Mesenchymal stem cell (in vitro differentiated cells and primary cell): ENCODE measurements at regions not wholly inside any gene's neighbourhood (a gene's known extent, or its start where the extent isn't known, plus 50 kb on each side); places are given as distances from the start of the nearest gene placed in this dataset.
A peak's percentile ranks its signal among the peaks of the same experiment; 100 is the strongest.

Experiments used
- DNase-seq: peaks from one replicate; pipeline ENCODE4 v3.0.0-alpha.2; 2013
- H2AFZ ChIP-seq: one replicate; pipeline ENCODE4 v1.6.1; 2013; ENCODE audit warnings: low read depth, mild to moderate bottlenecking, control low read depth, inconsistent platforms, low read length, moderate library complexity
- H2AK5ac ChIP-seq: 2 replicates; pipeline ENCODE4 v1.6.1; 2013; ENCODE audit warnings: low read length, moderate library complexity, mild to moderate bottlenecking, inconsistent platforms; ENCODE audit not compliant: severe bottlenecking
- H2BK120ac ChIP-seq: one replicate; pipeline ENCODE4 v1.6.1; 2013; ENCODE audit warnings: low read depth, mild to moderate bottlenecking, inconsistent platforms, low read length, moderate library complexity
- H2BK12ac ChIP-seq, 2 experiments: one replicate each; pipeline ENCODE4 v1.6.1; 2013; ENCODE audit warnings: inconsistent platforms in 2 of 2, low read length in 2 of 2, mild to moderate bottlenecking in 2 of 2, moderate library complexity in 2 of 2, control low read depth in 1 of 2
- H2BK15ac ChIP-seq: one replicate; pipeline ENCODE4 v1.6.1; 2013; ENCODE audit warnings: mild to moderate bottlenecking, low read depth, inconsistent platforms; ENCODE audit not compliant: poor library complexity, severe bottlenecking
- H2BK5ac ChIP-seq: 2 replicates; pipeline ENCODE4 v1.6.1; 2013; ENCODE audit warnings: low read depth, mild to moderate bottlenecking, low read length, control low read depth, inconsistent platforms; ENCODE audit not compliant: poor library complexity, severe bottlenecking
- H3K14ac ChIP-seq, 2 experiments: one replicate each; pipeline ENCODE4 v1.6.1; 2013; ENCODE audit warnings: inconsistent platforms in 2 of 2, low read length in 2 of 2, control low read depth in 1 of 2, mild to moderate bottlenecking in 1 of 2, moderate library complexity in 1 of 2
- H3K18ac ChIP-seq, 2 experiments: one replicate each; pipeline ENCODE4 v1.6.1; 2013; ENCODE audit warnings: inconsistent platforms in 2 of 2, low read length in 2 of 2, control low read depth in 1 of 2, low read depth in 1 of 2, mild to moderate bottlenecking in 1 of 2
- H3K23ac ChIP-seq, 2 experiments: one replicate each; pipeline ENCODE4 v1.6.1; 2013; ENCODE audit warnings: inconsistent platforms in 2 of 2, low read length in 2 of 2, mild to moderate bottlenecking in 2 of 2, moderate library complexity in 2 of 2, control low read depth in 1 of 2
- H3K27ac ChIP-seq: 2 replicates; pipeline ENCODE4 v1.5.1; 2013; ENCODE audit warnings: mild to moderate bottlenecking, moderate library complexity, low read length, control low read depth, inconsistent platforms; ENCODE audit not compliant: poor library complexity, severe bottlenecking
- H3K27me3 ChIP-seq, 2 experiments: 2 replicates each; pipeline versions ENCODE4 v1.6.1 to v1.7.0; 2013; ENCODE audit warnings: low read length in 2 of 2, mild to moderate bottlenecking in 2 of 2, moderate library complexity in 2 of 2, control low read depth in 1 of 2, inconsistent platforms in 1 of 2; ENCODE audit not compliant: control insufficient read depth in 1 of 2, insufficient read depth in 1 of 2
- H3K36me3 ChIP-seq, 2 experiments: 2 replicates each; pipeline versions ENCODE4 v1.6.1 to v1.7.0; 2013; ENCODE audit warnings: low read length in 2 of 2, control low read depth in 1 of 2, inconsistent platforms in 1 of 2, low read depth in 1 of 2, mild to moderate bottlenecking in 1 of 2; ENCODE audit not compliant: insufficient read depth in 2 of 2, control insufficient read depth in 1 of 2
- H3K4ac ChIP-seq, 2 experiments: one replicate each; pipeline ENCODE4 v1.6.1; 2013; ENCODE audit warnings: inconsistent platforms in 2 of 2, low read length in 2 of 2, mild to moderate bottlenecking in 2 of 2, moderate library complexity in 2 of 2, control low read depth in 1 of 2, low read depth in 1 of 2
- H3K4me1 ChIP-seq: 2 replicates; pipeline ENCODE4 v1.6.1; 2013; ENCODE audit warnings: low read depth, low read length, control low read depth; ENCODE audit not compliant: control insufficient read depth, insufficient read depth
- H3K4me2 ChIP-seq: 2 replicates; pipeline ENCODE4 v1.6.1; 2013; ENCODE audit warnings: low read length, mild to moderate bottlenecking, inconsistent platforms; ENCODE audit not compliant: poor library complexity, severe bottlenecking
- H3K4me3 ChIP-seq, 2 experiments: 2 replicates each; pipeline versions ENCODE4 v1.5.1 to v1.7.0; 2013; ENCODE audit warnings: low read length in 2 of 2, mild to moderate bottlenecking in 2 of 2, control low read depth in 1 of 2, low read depth in 1 of 2; ENCODE audit not compliant: insufficient read depth in 1 of 2
- H3K79me1 ChIP-seq: replicated peaks from 2 replicates; pipeline ENCODE4 v1.6.1; 2013; ENCODE audit warnings: mild to moderate bottlenecking, control low read depth, low read length, inconsistent platforms; ENCODE audit not compliant: poor library complexity, severe bottlenecking
- H3K9ac ChIP-seq: 2 replicates; pipeline ENCODE4 v1.7.0; 2013; ENCODE audit warnings: mild to moderate bottlenecking, low read length, moderate library complexity
- H3K9me3 ChIP-seq: 2 replicates; pipeline ENCODE4 v1.7.0; 2013; ENCODE audit warnings: mild to moderate bottlenecking, low read length; ENCODE audit not compliant: control insufficient read depth
- H4K8ac ChIP-seq: one replicate; pipeline ENCODE4 v1.6.1; 2013; ENCODE audit warnings: inconsistent platforms, mild to moderate bottlenecking, low read length, moderate library complexity
- H4K91ac ChIP-seq: one replicate; pipeline ENCODE4 v1.6.1; 2013; ENCODE audit warnings: mild to moderate bottlenecking, low read length, inconsistent platforms
- WGBS: methylation state at CpG from one replicate; pipeline ENCODE4 v1.1.7; 2013; ENCODE audit warnings: mixed read lengths; 5-methylcytosine and 5-hydroxymethylcytosine counted together

- Histone ChIP-seq H3K14ac (no peak overlapping the region), H4K8ac (no peak overlapping the region), H3K9ac (no peak overlapping the region), H3K27ac (no peak overlapping the region), H2AFZ (no peak overlapping the region), H3K4me1 (no peaks in the 10 kb centered on the region), H2BK120ac (no peak overlapping the region), H3K4me3 (no peak overlapping the region), H2BK12ac (no peak overlapping the region), H3K4me2 (no peak overlapping the region), H3K79me1 (no peaks in the 10 kb centered on the region), H3K27me3 (peaks cover 0 to 5% of the 10 kb centered on the region in 2 experiments), H3K18ac (no peak overlapping the region), H3K36me3 (no peaks in the 10 kb centered on the region), H3K4ac (no peak overlapping the region), H4K91ac (no peak overlapping the region), H2AK5ac (no peak overlapping the region), H3K9me3 (no peaks in the 10 kb centered on the region), H3K23ac (no peak overlapping the region), H2BK5ac (no peak overlapping the region), H2BK15ac (no peak overlapping the region)
- 35% methylated on average over 2 of the region's 3 CpGs for WGBS
- DNase-seq: peak; percentile 61
Observed at GRCh38 chr5:54616031-54616430, 98.5 kb downstream of the SNX18 start.

- Histone ChIP-seq H4K8ac (no peak overlapping the region), H2BK120ac (no peak overlapping the region), H3K9me3 (no peaks in the 10 kb centered on the region), H4K91ac (peak overlapping the region; percentile 89), H3K27ac (no peak overlapping the region), H3K23ac (no peak overlapping the region), H3K27me3 (peaks cover 0 to 4% of the 10 kb centered on the region in 2 experiments), H3K4me2 (no peak overlapping the region), H3K4ac (peak overlapping the region in 1 of 2 experiments; percentile 51), H3K9ac (no peak overlapping the region), H2AK5ac (no peak overlapping the region), H2BK15ac (no peak overlapping the region), H3K14ac (peak overlapping the region in 1 of 2 experiments; percentile 55), H3K4me3 (no peak overlapping the region), H3K36me3 (no peaks in the 10 kb centered on the region), H2BK5ac (no peak overlapping the region), H3K4me1 (no peaks in the 10 kb centered on the region), H2AFZ (no peak overlapping the region), H2BK12ac (peak overlapping the region in 1 of 2 experiments; percentile 84), H3K18ac (peak overlapping the region; percentile 21 to 62), H3K79me1 (no peaks in the 10 kb centered on the region)
- DNase-seq: no peak
- WGBS: 100% methylated on average over 1 of the region's 1 CpG
Observed at GRCh38 chr5:54615381-54615780, 97.8 kb downstream of the SNX18 start.

GRCh38 chr5:54612711-54613110 is 95.2 kb downstream of the SNX18 start:
- no peak overlapping the region for H3K4ac ChIP-seq
- no peak overlapping the region for H4K91ac ChIP-seq
- H4K8ac ChIP-seq: no peak overlapping the region
- H3K18ac ChIP-seq: peak overlapping the region in 1 of 2 experiments; percentile 38
- no peak overlapping the region for H3K27ac ChIP-seq
- no peak overlapping the region for H3K4me3 ChIP-seq
- H2BK5ac ChIP-seq: no peak overlapping the region
- no peaks in the 10 kb centered on the region for H3K36me3 ChIP-seq
- no peaks in the 10 kb centered on the region for H3K27me3 ChIP-seq
- H2AK5ac ChIP-seq: no peak overlapping the region
- no peaks in the 10 kb centered on the region for H3K79me1 ChIP-seq
- H3K23ac ChIP-seq: no peak overlapping the region
- no peak for DNase-seq
- H2BK15ac ChIP-seq: no peak overlapping the region
- H2AFZ ChIP-seq: no peak overlapping the region
- H3K9me3 ChIP-seq: no peaks in the 10 kb centered on the region
- H2BK12ac ChIP-seq: peak overlapping the region in 1 of 2 experiments; percentile 54
- H3K4me1 ChIP-seq: no peaks in the 10 kb centered on the region
- WGBS: 90% methylated on average over 5 of the region's 5 CpGs
- no peak overlapping the region for H3K9ac ChIP-seq
- no peak overlapping the region for H3K4me2 ChIP-seq
- no peak overlapping the region for H2BK120ac ChIP-seq
- no peak overlapping the region for H3K14ac ChIP-seq

- no peak overlapping the region for H3K4me3 ChIP-seq
- no peak overlapping the region for H2BK5ac ChIP-seq
- no peak overlapping the region for H3K23ac ChIP-seq
- no peaks in the 10 kb centered on the region for H3K27me3 ChIP-seq
- peak; percentile 44 for DNase-seq
- peak overlapping the region in 1 of 2 experiments; percentile 24 for H3K4ac ChIP-seq
- H3K4me1 ChIP-seq: no peaks in the 10 kb centered on the region
- peak overlapping the region; percentile 29 for H2BK120ac ChIP-seq
- H3K27ac ChIP-seq: no peak overlapping the region
- H3K9me3 ChIP-seq: no peaks in the 10 kb centered on the region
- H3K18ac ChIP-seq: peak overlapping the region; percentile 28 to 49
- peak overlapping the region; percentile 75 for H4K8ac ChIP-seq
- no peaks in the 10 kb centered on the region for H3K36me3 ChIP-seq
- WGBS: 33% methylated on average over 3 of the region's 5 CpGs
- peak overlapping the region; percentile 82 for H4K91ac ChIP-seq
- H3K4me2 ChIP-seq: no peak overlapping the region
- H2BK12ac ChIP-seq: peak overlapping the region in 1 of 2 experiments; percentile 60
- no peak overlapping the region for H2AK5ac ChIP-seq
- H3K14ac ChIP-seq: no peak overlapping the region
- no peak overlapping the region for H2AFZ ChIP-seq
- H2BK15ac ChIP-seq: peak overlapping the region; percentile 81
- no peak overlapping the region for H3K9ac ChIP-seq
- H3K79me1 ChIP-seq: no peaks in the 10 kb centered on the region
Observed at GRCh38 chr5:54611290-54611951, 93.9 kb downstream of the SNX18 start.
